HCT116 (cell line): ENCODE measurements at regions not wholly inside any gene's neighbourhood (a gene's known extent, or its start where the extent isn't known, plus 50 kb on each side); places are given as distances from the start of the nearest gene placed in this dataset.

Source experiments
- ATAC-seq: fragments of 200-7000 bp; cut with Tn5 transposase; 2 replicates; pipeline ENCODE4 v1.9.1; 2020; ENCODE audit warnings: mild to moderate bottlenecking, moderate library complexity
- BruUV-seq: library from RNA; stranded (reverse); fragments of 400-500 nt; replicated peaks from 2 replicates; lab custom pipeline; 2021; lab: Mats Ljungman, UMichigan
- CTCF ChIA-PET: fragments of 300-600 bp; sonication (Branson Sonifier 250); formaldehyde crosslinking; loops from one replicate; lab custom pipeline; 2021; ENCODE audit warnings: antibody characterized with exemption; lab: Charles Lee
- POLR2A ChIA-PET: fragments of 300-600, 350-600 bp; sonication (Branson Sonifier 250); formaldehyde crosslinking; loops from one replicate; lab custom pipeline; 2021; ENCODE audit warnings: antibody characterized with exemption; lab: Charles Lee
- RAD21 ChIA-PET, 2 experiments: fragments of 300-600 bp; sonication (Branson Sonifier 250); formaldehyde crosslinking; loops; one replicate each; lab custom pipeline; 2023; ENCODE audit warnings: low total read pairs in 2 of 2; ENCODE audit not compliant: uncharacterized antibody in 2 of 2, unreplicated experiment in 2 of 2, low non-redundant PET in 1 of 2; lab: Charles Lee
- DNase-seq: peaks from one replicate; pipeline ENCODE4 v3.0.0-alpha.2; 2010; ENCODE audit warnings: low read depth, low spot score
- H2AFZ ChIP-seq: fragments of 200-600 bp; shearing (Covaris generic), sonication (generic); 2 replicates; pipeline ENCODE4 v1.6.1; 2017; ENCODE audit warnings: low read depth, mixed run types, mixed read lengths, antibody characterized with exemption, low read length; ENCODE audit not compliant: poor library complexity, severe bottlenecking
- H3K27ac ChIP-seq: 2 replicates; pipeline ENCODE4 v1.5.1; 2012; ENCODE audit warnings: low read depth, low read length
- H3K27me3 ChIP-seq: fragments of 200-600 bp; sonication (generic); 2 replicates; pipeline ENCODE4 v1.6.1; 2016; ENCODE audit warnings: mixed run types, low read length, mixed read lengths; ENCODE audit not compliant: insufficient read depth
- H3K36me3 ChIP-seq, 2 experiments: fragments of 200-500 bp in 1 of 2; fragments of 200-600 bp in 1 of 2; sonication (Bioruptor generic) in 1 of 2; sonication (generic) in 1 of 2; 2 replicates each; pipeline versions ENCODE4 v1.5.1 to v1.6.1; 2014 to 2016; ENCODE audit warnings: low read length in 2 of 2, inconsistent platforms in 1 of 2, mixed read lengths in 1 of 2, mixed run types in 1 of 2; ENCODE audit not compliant: insufficient read depth in 2 of 2, control insufficient read depth in 1 of 2
- H3K4me1 ChIP-seq, 2 experiments: fragments of 200-600 bp in 1 of 2; sonication (generic) in 1 of 2; 2 replicates each; pipeline versions ENCODE4 v1.5.1 to v1.6.1; 2012 to 2017; ENCODE audit warnings: low read length in 2 of 2, inconsistent platforms in 1 of 2, mild to moderate bottlenecking in 1 of 2, mixed read lengths in 1 of 2, mixed run types in 1 of 2, moderate library complexity in 1 of 2; ENCODE audit not compliant: insufficient read depth in 2 of 2, control insufficient read depth in 1 of 2
- H3K4me2 ChIP-seq: fragments of 200-600 bp; sonication (generic); 2 replicates; pipeline ENCODE4 v1.6.1; 2017; ENCODE audit warnings: mixed run types, low read length, mixed read lengths
- H3K4me3 ChIP-seq, 2 experiments: fragments of 200-600 bp in 1 of 2; sonication (generic) in 1 of 2; replicated peaks in 1 of 2; 2 replicates each; pipeline ENCODE4 v1.5.1; 2011 to 2016; ENCODE audit warnings: low read length in 2 of 2, control low read depth in 1 of 2, low read depth in 1 of 2, mild to moderate bottlenecking in 1 of 2, mixed read lengths in 1 of 2, mixed run types in 1 of 2
- H3K79me2 ChIP-seq: fragments of 200-600 bp; sonication (generic); 2 replicates; pipeline ENCODE4 v1.6.1; 2017; ENCODE audit warnings: mild to moderate bottlenecking, mixed run types, low read length, moderate library complexity, mixed read lengths; ENCODE audit not compliant: insufficient read depth
- H3K9ac ChIP-seq: fragments of 200-600 bp; sonication (generic); 2 replicates; pipeline ENCODE4 v1.6.1; 2016; ENCODE audit warnings: low read length, mixed read lengths
- H3K9me2 ChIP-seq: fragments of 200-600 bp; sonication (generic), shearing (Covaris generic); 2 replicates; pipeline ENCODE4 v1.6.1; 2017; ENCODE audit warnings: mixed run types, mild to moderate bottlenecking, moderate library complexity; ENCODE audit not compliant: insufficient read depth
- H3K9me3 ChIP-seq, 2 experiments: fragments of 200-500 bp in 1 of 2; fragments of 200-600 bp in 1 of 2; sonication (Bioruptor generic) in 1 of 2; sonication (generic) in 1 of 2; 2 replicates each; pipeline ENCODE4 v1.6.1; 2014 to 2017; ENCODE audit warnings: low read length in 2 of 2, mixed read lengths in 2 of 2, inconsistent platforms in 1 of 2, low read depth in 1 of 2, mild to moderate bottlenecking in 1 of 2, mixed run types in 1 of 2, moderate library complexity in 1 of 2; ENCODE audit not compliant: control insufficient read depth in 1 of 2, insufficient read depth in 1 of 2
- H4K20me1 ChIP-seq: fragments of 200-600 bp; sonication (generic), shearing (Covaris generic); 2 replicates; pipeline ENCODE4 v1.6.1; 2017; ENCODE audit warnings: mixed run types, mild to moderate bottlenecking, moderate library complexity; ENCODE audit not compliant: insufficient read depth
- CBX3 ChIP-seq: IDR thresholded peaks from 2 replicates; pipeline ENCODE4 v1.6.1; 2012; ENCODE audit warnings: low read depth
- CEBPB ChIP-seq: IDR thresholded peaks from 2 replicates; pipeline ENCODE4 v1.6.1; 2012; ENCODE audit warnings: low read depth
- EGR1 ChIP-seq: IDR thresholded peaks from 2 replicates; pipeline ENCODE4 v1.6.1; 2012; ENCODE audit warnings: low read depth
- EZH2 ChIP-seq: fragments of 200-600 bp; sonication (generic); IDR thresholded peaks from 2 replicates; pipeline ENCODE4 v1.6.1; 2017; ENCODE audit warnings: antibody characterized with exemption, mixed run types
- EZH2phosphoT487 ChIP-seq: fragments of 200-600 bp; IDR thresholded peaks from 2 replicates; pipeline ENCODE4 v1.6.1; 2018; ENCODE audit warnings: antibody characterized with exemption, borderline replicate concordance
- FOSL1 ChIP-seq: IDR thresholded peaks from 2 replicates; pipeline ENCODE4 v1.6.1; 2012; ENCODE audit warnings: low read depth
- POLR2A ChIP-seq: IDR thresholded peaks from 2 replicates; pipeline ENCODE4 v1.7.0; 2011; ENCODE audit warnings: borderline replicate concordance; ENCODE audit not compliant: insufficient read depth, insufficient read length; ENCODE audit errors: extremely low read depth
- SIN3A ChIP-seq: IDR thresholded peaks from 2 replicates; pipeline ENCODE4 v1.6.1; 2012; ENCODE audit warnings: low read depth
- SP1 ChIP-seq: IDR thresholded peaks from 2 replicates; pipeline ENCODE4 v1.6.1; 2012; ENCODE audit warnings: low read depth
- SRF ChIP-seq: IDR thresholded peaks from 2 replicates; pipeline ENCODE4 v1.6.1; 2012; ENCODE audit warnings: low read depth
- YY1 ChIP-seq: IDR thresholded peaks from 2 replicates; pipeline ENCODE4 v1.6.1; 2011; ENCODE audit warnings: low read length, low read depth, moderate library complexity, mild to moderate bottlenecking; ENCODE audit not compliant: insufficient replicate concordance; ENCODE audit errors: extremely low read depth
- ZNF274 ChIP-seq: fragments of 200-500 bp; sonication (Bioruptor generic); IDR thresholded peaks from 2 replicates; pipeline ENCODE4 v1.6.1; 2014; ENCODE audit warnings: mild to moderate bottlenecking, low read depth, low read length, inconsistent platforms
- intact Hi-C: fragments of 100-400 bp; cut with micrococcal nuclease; formaldehyde crosslinking; loops from 2 replicates; pipeline ENCODE4 v1.10.0; 2022
- TF ChIP-seq, protein P1 (sequence below): IDR thresholded peaks from 2 replicates; pipeline ENCODE4 v1.6.1; 2012
- TF ChIP-seq, protein P2 (sequence below): IDR thresholded peaks from 2 replicates; pipeline ENCODE4 v1.6.1; 2011; ENCODE audit warnings: mild to moderate bottlenecking, low read length, moderate library complexity; ENCODE audit not compliant: insufficient replicate concordance; ENCODE audit errors: extremely low read depth
- TF ChIP-seq, protein P3 (sequence below), 3 experiments: fragments of 200-600 bp in 1 of 3; sonication (generic) in 1 of 3; IDR thresholded peaks in 2 of 3; conservative IDR thresholded peaks in 1 of 3; 2 replicates each; pipeline ENCODE4 v1.5.1; 2012 to 2017; ENCODE audit warnings: low read depth in 2 of 3, low read length in 2 of 3, antibody characterized with exemption in 1 of 3, borderline replicate concordance in 1 of 3, control low read depth in 1 of 3, mild to moderate bottlenecking in 1 of 3, mixed read lengths in 1 of 3, mixed run types in 1 of 3, moderate library complexity in 1 of 3; ENCODE audit not compliant: insufficient read depth in 1 of 3

DNA sequence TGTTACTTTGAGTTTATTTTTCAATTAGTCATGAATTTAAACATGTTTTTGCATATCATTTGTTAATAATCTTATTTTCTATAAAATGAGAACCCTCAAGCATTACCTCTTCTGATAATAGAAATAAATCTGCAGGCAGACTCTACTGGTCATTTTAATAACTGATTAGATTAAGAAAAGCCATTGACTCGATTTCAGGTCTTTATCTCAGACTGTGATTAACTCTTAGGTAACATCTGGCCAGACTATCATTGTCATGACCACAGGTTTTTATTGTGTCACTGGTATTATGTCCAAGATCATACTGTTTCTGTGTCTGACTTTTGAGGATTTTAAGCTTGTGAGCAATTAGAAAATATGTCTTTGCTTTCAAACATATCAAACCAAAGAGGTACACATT lies 83.6 kb upstream of the SLC13A1 start:
- Histone ChIP-seq H3K9me2 (no peaks in the 10 kb centered on the region), H3K4me3 (no peak overlapping the region), H3K79me2 (no peaks in the 10 kb centered on the region), H4K20me1 (no peaks in the 10 kb centered on the region), H3K4me1 (no peaks in the 10 kb centered on the region)
- ChIA-PET POLR2A (no interaction called here), RAD21 (no interaction called here), CTCF (no interaction called here)
- no peak for TF ChIP-seq CBX3
- TF ChIP-seq, protein P1, sequence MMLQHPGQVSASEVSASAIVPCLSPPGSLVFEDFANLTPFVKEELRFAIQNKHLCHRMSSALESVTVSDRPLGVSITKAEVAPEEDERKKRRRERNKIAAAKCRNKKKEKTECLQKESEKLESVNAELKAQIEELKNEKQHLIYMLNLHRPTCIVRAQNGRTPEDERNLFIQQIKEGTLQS, result no peak
- no peak for TF ChIP-seq EZH2phosphoT487
- TF ChIP-seq ZNF274, result no peak
- TF ChIP-seq, all 23 proteins: peak for 0
- Histone ChIP-seq H3K9ac (no peak overlapping the region), H3K27ac (no peak overlapping the region), H3K27me3 (no peaks in the 10 kb centered on the region), H2AFZ (no peak overlapping the region), H3K4me2 (no peak overlapping the region), H3K9me3 (no peaks in the 10 kb centered on the region), H3K36me3 (no peaks in the 10 kb centered on the region)
- intact Hi-C loops, result no loop called here
- no TSS peak for BruUV-seq
- ATAC-seq (no peak), DNase-seq (no peak)

DNA sequence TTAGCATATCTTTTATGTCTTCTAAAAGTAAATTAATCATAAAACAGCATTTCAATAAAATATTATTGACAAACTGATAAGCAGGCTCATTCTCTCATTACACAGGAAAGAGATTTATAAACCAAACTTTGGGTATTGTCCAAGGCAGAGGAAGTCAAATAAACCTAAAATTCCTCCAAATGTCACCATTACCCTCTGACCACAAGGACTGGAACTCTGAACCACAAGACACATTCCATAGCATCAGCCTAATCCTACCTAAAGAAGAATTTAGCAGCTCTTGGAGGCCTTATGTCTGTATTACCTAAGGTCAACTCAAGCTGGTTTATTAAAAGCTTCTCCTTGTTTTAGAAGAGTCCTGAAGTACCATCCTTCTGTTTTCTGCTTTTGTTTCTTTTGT lies 82.4 kb upstream of the SLC13A1 start:
- no peaks in the 10 kb centered on the region for H4K20me1 ChIP-seq
- no peaks in the 10 kb centered on the region for H3K4me1 ChIP-seq
- no peak overlapping the region for H3K27ac ChIP-seq
- BruUV-seq, result no TSS peak
- H3K27me3 ChIP-seq, result no peaks in the 10 kb centered on the region
- no peaks in the 10 kb centered on the region for H3K36me3 ChIP-seq
- no peak overlapping the region for H3K4me3 ChIP-seq
- H3K9ac ChIP-seq, result no peak overlapping the region
- intact Hi-C loops, result no loop called here
- ATAC-seq (no peak), DNase-seq (no peak)
- no peaks in the 10 kb centered on the region for H3K9me3 ChIP-seq
- no peaks in the 10 kb centered on the region for H3K9me2 ChIP-seq
- RAD21 ChIA-PET, result no interaction called here
- CTCF ChIA-PET, result no interaction called here
- H3K4me2 ChIP-seq, result no peak overlapping the region
- no peaks in the 10 kb centered on the region for H3K79me2 ChIP-seq
- H2AFZ ChIP-seq, result no peak overlapping the region
- POLR2A ChIA-PET, result no interaction called here
- no peak for TF ChIP-seq SRF
- TF ChIP-seq POLR2A, result no peak
- TF ChIP-seq CEBPB, result no peak
- no peak for TF ChIP-seq SP1
- no peak for TF ChIP-seq CBX3
- TF ChIP-seq, protein P2, sequence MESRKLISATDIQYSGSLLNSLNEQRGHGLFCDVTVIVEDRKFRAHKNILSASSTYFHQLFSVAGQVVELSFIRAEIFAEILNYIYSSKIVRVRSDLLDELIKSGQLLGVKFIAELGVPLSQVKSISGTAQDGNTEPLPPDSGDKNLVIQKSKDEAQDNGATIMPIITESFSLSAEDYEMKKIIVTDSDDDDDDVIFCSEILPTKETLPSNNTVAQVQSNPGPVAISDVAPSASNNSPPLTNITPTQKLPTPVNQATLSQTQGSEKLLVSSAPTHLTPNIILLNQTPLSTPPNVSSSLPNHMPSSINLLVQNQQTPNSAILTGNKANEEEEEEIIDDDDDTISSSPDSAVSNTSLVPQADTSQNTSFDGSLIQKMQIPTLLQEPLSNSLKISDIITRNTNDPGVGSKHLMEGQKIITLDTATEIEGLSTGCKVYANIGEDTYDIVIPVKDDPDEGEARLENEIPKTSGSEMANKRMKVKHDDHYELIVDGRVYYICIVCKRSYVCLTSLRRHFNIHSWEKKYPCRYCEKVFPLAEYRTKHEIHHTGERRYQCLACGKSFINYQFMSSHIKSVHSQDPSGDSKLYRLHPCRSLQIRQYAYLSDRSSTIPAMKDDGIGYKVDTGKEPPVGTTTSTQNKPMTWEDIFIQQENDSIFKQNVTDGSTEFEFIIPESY, result no peak
- TF ChIP-seq, protein P1, result no peak
- no peak for TF ChIP-seq YY1
- TF ChIP-seq EGR1, result no peak
- TF ChIP-seq SIN3A, result no peak
- TF ChIP-seq, protein P3, sequence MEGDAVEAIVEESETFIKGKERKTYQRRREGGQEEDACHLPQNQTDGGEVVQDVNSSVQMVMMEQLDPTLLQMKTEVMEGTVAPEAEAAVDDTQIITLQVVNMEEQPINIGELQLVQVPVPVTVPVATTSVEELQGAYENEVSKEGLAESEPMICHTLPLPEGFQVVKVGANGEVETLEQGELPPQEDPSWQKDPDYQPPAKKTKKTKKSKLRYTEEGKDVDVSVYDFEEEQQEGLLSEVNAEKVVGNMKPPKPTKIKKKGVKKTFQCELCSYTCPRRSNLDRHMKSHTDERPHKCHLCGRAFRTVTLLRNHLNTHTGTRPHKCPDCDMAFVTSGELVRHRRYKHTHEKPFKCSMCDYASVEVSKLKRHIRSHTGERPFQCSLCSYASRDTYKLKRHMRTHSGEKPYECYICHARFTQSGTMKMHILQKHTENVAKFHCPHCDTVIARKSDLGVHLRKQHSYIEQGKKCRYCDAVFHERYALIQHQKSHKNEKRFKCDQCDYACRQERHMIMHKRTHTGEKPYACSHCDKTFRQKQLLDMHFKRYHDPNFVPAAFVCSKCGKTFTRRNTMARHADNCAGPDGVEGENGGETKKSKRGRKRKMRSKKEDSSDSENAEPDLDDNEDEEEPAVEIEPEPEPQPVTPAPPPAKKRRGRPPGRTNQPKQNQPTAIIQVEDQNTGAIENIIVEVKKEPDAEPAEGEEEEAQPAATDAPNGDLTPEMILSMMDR (IDR thresholded peaks at IDR 0.05 in 2 of 3, conservative IDR thresholded peaks at IDR 0.05 in 1 of 3; ENCODE audit: borderline replicate concordance in 1 of 3, insufficient read depth in 1 of 3, low read depth in 2 of 3, low read length in 2 of 3), result no peak
- no peak for TF ChIP-seq EZH2
- no peak for TF ChIP-seq FOSL1
- TF ChIP-seq, all 23 proteins: peak for 0
